AG10803 (cell line): ENCODE measurements at regions not wholly inside any gene's neighbourhood (a gene's known extent, or its start where the extent isn't known, plus 50 kb on each side); places are given as distances from the start of the nearest gene placed in this dataset.

Experiments
- DNase-seq: peaks from one replicate; pipeline ENCODE4 v3.0.0; 2010; ENCODE audit warnings: low read depth
- H3K4me3 ChIP-seq: 2 replicates; pipeline ENCODE4 v1.5.1; 2011; ENCODE audit warnings: mild to moderate bottlenecking, low read length, control low read depth
- CTCF ChIP-seq: conservative IDR thresholded peaks from 2 replicates; pipeline ENCODE4 v1.5.1; 2011; ENCODE audit warnings: mild to moderate bottlenecking, low read length, control low read depth, inconsistent platforms

DNA sequence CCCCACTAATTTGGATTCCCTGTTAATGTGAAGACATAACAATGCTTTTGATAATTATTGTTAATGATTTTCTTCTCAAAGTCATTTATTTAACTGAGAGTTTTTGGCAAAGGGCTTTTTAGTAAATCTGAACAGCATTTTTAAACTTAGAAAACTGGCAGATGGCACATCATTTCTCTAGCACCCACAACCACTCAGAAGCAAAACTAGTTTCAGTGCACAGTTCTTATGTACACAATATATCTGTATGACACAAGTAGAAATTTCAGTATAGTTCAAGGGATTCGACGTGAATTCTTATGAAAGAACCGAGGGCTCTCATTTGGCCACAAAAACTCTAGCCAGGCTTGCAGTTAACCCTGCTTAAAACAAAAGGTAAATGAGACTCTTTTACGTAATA, 231.4 kb upstream of the CDH9 start:
- no peak for TF ChIP-seq CTCF
- no peak for DNase-seq
- no peak overlapping the region for H3K4me3 ChIP-seq

- TF ChIP-seq CTCF = no peak
- no peak overlapping the region for H3K4me3 ChIP-seq
Measured at GRCh38 chr5:27267209-27267824, 228.9 kb upstream of the CDH9 start.

GRCh38 chr5:27266184-27266583, 227.8 kb upstream of the CDH9 start:
- no peak for DNase-seq
- TF ChIP-seq CTCF = no peak

More at GRCh38 chr5:27267209-27267824, 228.9 kb upstream of the CDH9 start:
- DNase-seq = no peak

DNA sequence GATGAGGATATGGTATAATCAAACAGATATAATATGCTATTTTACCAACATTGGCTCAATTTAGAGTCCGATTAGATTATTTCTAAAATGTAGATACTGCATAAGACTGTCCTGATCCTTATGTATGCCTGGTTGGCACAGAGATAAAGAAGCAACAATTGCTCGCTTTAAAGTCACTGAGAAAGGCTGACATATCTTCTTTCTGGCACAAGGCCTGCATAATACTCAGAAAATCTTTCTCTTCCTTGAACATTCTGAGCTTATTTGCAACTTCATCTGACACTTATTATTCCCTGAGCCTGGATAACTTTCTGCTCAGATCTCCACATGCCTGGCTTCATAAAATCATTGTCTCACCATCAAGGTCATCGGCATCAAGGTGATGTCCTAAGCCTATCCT, 219.3 kb upstream of the CDH9 start:
- DNase-seq = no peak
- H3K4me3 ChIP-seq = no peak overlapping the region
- TF ChIP-seq CTCF = no peak

More at GRCh38 chr5:27266184-27266583, 227.8 kb upstream of the CDH9 start:
- H3K4me3 ChIP-seq = no peak overlapping the region

- no peak for TF ChIP-seq CTCF
- DNase-seq = no peak
- no peak overlapping the region for H3K4me3 ChIP-seq
Measured at GRCh38 chr5:27252911-27253310, 214.5 kb upstream of the CDH9 start.

GRCh38 chr5:27242258-27242626, 203.9 kb upstream of the CDH9 start:
- DNase-seq = no peak
- H3K4me3 ChIP-seq = no peak overlapping the region

More at GRCh38 chr5:27242258-27242626, 203.9 kb upstream of the CDH9 start:
- TF ChIP-seq CTCF = no peak
